Cardiac muscle cell (in vitro differentiated cells and primary cell): ENCODE measurements at regions not wholly inside any gene's neighbourhood (a gene's known extent, or its start where the extent isn't known, plus 50 kb on each side); places are given as distances from the start of the nearest gene placed in this dataset.
A peak's percentile ranks its signal among the peaks of the same experiment; 100 is the strongest.
"Not testable (repeated sequence)": the region's sequence is repeated elsewhere in the genome, so short reads cannot be mapped to it uniquely, and the experiment has no call there.

ENCODE experiments used
- DNase-seq, 2 donors: peaks; one replicate each; pipeline versions ENCODE4 v3.0.0 to v3.0.0-alpha.2; 2010 to 2017; ENCODE audit warnings: low read depth in 1 of 2, low spot score in 1 of 2
- H3K27ac ChIP-seq: fragments of 200-600 bp; sonication (generic); 2 replicates; pipeline ENCODE4 v1.5.1; 2016
- H3K27me3 ChIP-seq: fragments of 200-600 bp; sonication (generic); 2 replicates; pipeline ENCODE4 v1.6.0; 2016; ENCODE audit warnings: control low read depth
- H3K36me3 ChIP-seq: fragments of 200-600 bp; sonication (generic); 2 replicates; pipeline ENCODE4 v1.5.1; 2016; ENCODE audit warnings: control low read depth
- H3K4me1 ChIP-seq: fragments of 200-600 bp; sonication (generic); 2 replicates; pipeline ENCODE4 v1.8.1; 2017; ENCODE audit warnings: low read depth, mild to moderate bottlenecking, mixed run types
- H3K4me3 ChIP-seq: fragments of 200-600 bp; sonication (generic); 2 replicates; pipeline ENCODE4 v1.5.1; 2016; ENCODE audit warnings: mild to moderate bottlenecking
- H3K9me3 ChIP-seq: fragments of 200-600 bp; sonication (generic); 2 replicates; pipeline ENCODE4 v1.5.1; 2017; ENCODE audit warnings: low read depth, mild to moderate bottlenecking, control low read depth
- TF ChIP-seq, protein P1 (sequence below): IDR thresholded peaks from 2 replicates; pipeline ENCODE4 v1.5.1; 2012; ENCODE audit warnings: low read depth, mild to moderate bottlenecking, low read length

DNA sequence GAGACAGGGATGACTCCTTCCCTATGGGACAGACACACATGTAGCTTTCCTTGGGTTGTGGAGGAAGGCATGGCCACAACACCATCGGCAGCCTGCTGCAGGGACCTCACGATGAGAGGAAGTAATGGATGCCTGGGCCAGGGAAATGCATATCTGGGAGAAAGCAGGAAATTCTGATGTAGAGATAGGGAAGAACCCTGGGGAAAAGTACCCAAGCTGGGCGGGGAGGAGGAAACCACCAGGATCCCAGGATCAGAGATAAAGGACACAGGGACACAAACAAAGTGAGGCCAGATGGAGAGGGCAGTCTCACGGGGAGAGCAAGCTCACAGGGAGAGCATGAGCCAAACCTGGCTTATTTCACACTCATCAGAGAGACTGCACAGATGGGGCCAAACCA lies 294.7 kb upstream of the TEKT4 start:
- H3K27ac ChIP-seq: not testable (repeated sequence)

DNA sequence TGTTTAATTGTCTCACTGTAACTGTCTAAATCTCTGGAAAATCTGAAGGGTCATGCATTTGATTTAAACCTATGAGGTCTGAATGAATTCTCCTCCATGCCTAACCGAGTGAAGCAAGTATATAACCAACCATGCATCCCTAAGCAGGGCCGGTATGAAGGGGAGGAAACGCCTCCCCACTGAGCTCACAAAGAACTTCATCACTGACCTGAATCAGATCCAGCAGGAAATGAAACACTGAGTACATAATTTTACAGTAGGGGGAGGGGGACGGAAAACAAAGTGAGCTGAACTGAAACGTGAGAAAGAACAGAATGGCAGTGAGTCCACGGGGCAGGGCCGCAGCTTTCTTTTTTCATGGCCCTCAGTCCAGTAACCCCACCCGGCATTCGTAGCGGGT lies 294.1 kb upstream of the TEKT4 start:
- H3K4me1 ChIP-seq, H3K9me3 ChIP-seq, H3K27ac ChIP-seq, H3K36me3 ChIP-seq, H3K27me3 ChIP-seq, H3K4me3 ChIP-seq: not testable (repeated sequence)
- DNase-seq: peak in 1 of 2 donors; percentile 3

More for the DNA sequence above, 294.7 kb upstream of the TEKT4 start:
- H3K4me1 ChIP-seq, H3K36me3 ChIP-seq, H3K9me3 ChIP-seq, H3K4me3 ChIP-seq, DNase-seq, H3K27me3 ChIP-seq: not testable (repeated sequence)

DNA sequence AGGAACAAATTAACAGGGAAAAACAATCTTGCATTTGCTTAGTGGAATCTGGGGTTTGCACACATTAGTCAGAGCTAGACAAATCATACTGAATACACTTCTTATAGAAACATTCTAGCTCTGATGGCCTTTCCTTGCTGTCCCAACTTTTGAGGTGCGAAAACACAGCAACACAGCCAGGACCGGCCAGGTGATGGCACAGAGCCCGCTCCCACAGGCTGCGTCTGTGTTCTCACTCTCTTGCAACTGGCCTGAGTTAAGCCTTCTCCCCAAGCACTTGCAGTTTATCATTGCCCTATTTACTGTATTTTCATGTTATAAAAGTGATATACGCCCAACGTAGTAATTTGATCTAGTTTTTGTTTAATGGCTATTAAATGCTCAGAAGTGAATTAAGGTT lies 292.0 kb upstream of the TEKT4 start:
- not testable (repeated sequence) for H3K4me1 ChIP-seq, H3K36me3 ChIP-seq, H3K4me3 ChIP-seq, H3K9me3 ChIP-seq, DNase-seq, H3K27me3 ChIP-seq, H3K27ac ChIP-seq

DNA sequence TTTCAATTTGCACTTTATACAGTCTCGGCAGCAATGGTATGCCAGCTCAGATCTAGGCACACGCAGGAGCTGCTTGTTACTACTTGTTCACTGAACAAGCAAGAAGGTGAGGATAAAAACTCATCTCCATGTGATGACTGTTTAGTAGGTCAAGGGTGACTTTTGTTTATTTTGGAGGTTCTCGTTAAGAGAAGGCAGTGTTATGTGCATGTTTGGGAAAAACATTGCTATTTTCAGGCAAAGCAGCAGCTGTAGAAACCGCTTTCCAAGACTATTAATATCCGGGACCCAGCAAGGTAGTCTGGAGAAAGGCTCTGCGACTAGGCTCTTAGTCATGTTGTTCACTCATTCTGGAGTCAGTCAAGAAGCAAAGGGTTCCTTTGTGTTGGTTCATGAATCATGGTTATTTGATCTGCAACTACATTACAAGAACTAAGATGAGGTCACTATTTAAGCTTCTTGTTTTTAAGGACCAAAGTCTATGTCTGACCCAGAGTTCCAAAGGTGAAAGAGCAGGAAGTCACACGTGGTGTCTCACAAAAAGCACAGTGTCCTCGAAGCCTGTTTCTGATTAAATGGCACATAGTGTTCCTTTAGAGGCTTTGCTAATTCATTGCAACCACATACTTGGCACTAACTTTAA lies 288.0 kb upstream of the TEKT4 start:
- H3K36me3 ChIP-seq, H3K27me3 ChIP-seq, DNase-seq, H3K4me1 ChIP-seq, H3K27ac ChIP-seq, H3K9me3 ChIP-seq, H3K4me3 ChIP-seq: not testable (repeated sequence)

DNA sequence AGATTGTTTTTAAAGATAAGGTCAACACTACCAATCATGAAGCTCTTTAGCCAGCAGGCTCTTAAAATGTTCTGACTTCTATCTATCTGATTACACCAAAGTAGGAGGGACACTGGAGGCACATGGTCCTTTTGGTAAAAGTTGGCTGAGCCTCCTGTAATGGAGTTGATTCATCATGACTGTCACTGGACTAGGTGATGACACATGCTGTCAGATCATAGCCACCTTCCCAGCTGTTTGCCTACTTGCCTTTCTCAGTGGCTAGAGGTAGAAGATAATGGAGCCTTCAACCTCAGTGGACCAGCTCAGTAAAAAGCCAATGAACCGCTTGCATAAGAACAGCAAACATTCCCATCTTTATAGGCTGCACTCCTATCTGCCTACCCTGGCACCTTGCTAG lies 286.7 kb upstream of the TEKT4 start:
- H3K9me3 ChIP-seq, H3K4me1 ChIP-seq, H3K36me3 ChIP-seq, H3K4me3 ChIP-seq, DNase-seq, H3K27me3 ChIP-seq, H3K27ac ChIP-seq: not testable (repeated sequence)

DNA sequence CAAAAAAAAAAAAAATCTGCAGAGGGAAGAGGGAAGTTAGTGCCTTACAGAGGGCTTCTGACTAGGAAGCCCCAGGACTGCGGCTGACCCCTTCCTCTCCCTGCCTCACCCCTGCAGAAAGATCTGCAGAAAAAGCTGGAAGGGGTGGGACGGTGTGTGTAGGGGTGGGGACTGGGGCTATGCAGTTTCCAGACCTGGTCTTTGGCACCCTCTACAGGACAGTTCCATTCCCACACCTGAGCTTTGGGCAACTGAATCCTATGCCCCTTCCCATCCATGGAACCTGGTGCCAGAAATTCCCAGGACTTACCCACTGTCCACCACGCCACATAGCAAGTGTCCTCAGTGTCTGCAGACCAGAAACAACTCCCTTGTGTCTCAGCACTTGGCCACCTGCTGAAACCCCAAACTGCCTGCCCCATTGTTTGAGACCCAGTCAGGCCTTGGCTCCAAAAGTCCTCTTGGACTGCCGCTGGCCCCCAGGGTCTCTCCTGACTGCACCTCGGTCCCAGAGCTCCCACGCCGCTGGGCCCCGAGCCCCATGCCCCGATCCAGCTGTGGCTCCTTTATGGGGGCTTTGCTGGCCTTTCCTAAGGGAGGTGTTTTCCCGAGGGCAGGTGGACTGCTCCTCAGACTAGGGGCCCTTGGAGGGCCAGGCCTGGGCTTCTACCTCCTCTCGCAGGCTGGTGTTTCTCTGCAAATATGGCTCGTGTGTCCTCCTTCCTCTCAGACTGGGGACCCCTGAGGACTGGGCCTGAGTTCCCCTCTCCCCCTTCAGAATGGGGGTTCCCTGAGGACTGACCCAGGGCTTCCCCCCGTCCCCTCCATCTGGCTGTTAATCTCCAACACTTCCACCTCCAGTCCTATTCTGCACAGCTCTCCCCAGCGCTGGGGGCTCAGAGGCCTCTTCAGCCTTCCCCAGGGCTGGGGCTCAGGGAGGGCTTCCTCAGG lies 284.9 kb upstream of the TEKT4 start:
- H3K36me3 ChIP-seq, H3K27ac ChIP-seq, H3K9me3 ChIP-seq, H3K27me3 ChIP-seq, H3K4me1 ChIP-seq, H3K4me3 ChIP-seq: not testable (repeated sequence)
- TF ChIP-seq, protein P1, sequence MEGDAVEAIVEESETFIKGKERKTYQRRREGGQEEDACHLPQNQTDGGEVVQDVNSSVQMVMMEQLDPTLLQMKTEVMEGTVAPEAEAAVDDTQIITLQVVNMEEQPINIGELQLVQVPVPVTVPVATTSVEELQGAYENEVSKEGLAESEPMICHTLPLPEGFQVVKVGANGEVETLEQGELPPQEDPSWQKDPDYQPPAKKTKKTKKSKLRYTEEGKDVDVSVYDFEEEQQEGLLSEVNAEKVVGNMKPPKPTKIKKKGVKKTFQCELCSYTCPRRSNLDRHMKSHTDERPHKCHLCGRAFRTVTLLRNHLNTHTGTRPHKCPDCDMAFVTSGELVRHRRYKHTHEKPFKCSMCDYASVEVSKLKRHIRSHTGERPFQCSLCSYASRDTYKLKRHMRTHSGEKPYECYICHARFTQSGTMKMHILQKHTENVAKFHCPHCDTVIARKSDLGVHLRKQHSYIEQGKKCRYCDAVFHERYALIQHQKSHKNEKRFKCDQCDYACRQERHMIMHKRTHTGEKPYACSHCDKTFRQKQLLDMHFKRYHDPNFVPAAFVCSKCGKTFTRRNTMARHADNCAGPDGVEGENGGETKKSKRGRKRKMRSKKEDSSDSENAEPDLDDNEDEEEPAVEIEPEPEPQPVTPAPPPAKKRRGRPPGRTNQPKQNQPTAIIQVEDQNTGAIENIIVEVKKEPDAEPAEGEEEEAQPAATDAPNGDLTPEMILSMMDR: peak; percentile 8
- DNase-seq: peak in 1 of 2 donors; percentile 1

DNA sequence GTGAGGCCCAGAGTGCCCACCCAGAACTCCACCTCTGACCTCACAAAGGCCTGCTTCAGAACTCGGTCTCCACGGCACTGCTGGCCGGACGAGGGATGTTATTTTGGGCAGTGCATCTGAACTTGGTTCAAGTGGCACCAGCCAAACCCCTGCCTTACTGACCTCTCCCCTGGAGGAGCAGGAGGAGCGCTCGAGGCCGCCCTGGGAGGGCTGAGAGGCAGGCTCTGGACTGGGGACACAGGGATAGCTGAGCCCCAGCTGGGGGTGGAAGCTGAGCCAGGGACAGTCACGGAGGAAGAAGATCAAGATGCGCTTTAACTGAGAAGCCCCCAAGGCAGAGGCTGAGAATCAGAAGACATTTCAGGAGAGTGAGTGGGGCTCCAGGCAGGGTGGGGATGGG lies 284.2 kb upstream of the TEKT4 start:
- H3K36me3 ChIP-seq, H3K9me3 ChIP-seq, DNase-seq: not testable (repeated sequence)

DNA sequence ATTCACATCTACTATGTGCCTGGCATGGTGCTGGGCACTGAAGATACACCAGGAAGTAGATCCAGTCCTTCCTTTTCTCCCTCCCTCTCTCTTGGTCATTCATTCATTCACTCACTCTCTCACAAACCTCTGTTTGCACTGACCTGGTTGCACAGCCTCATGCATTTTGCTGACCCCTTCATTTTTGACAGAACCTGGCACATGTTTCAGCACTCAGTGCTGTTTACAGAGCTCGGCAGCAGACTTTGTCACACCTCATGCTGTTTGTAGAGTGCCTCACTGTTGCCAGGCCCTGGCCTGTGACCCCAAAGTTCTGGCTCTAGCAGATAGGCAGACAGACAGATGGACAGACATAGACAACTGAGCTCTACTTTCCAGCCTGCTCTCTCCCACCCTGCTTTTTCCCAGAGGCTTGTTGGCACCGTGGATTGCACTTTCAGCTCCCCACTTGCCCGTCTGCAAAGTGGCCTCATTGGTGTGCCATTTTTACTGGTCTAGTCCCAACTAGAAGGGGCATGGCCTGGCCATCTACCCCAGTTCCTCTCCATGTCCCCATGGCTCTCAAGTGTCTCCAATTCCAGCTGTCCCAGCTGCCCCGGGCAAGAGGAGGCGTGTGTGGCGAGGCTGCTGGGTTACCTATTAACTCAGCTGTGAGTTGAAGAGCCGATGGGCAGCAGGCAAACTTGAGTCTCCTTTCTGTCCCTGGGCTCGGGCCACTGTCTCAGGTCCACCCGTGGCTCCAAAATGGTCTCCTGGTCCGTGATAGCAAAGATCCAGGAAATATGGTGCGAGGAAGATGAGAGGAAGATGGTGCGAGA lies 277.0 kb upstream of the TEKT4 start:
- H3K9me3 ChIP-seq, H3K4me1 ChIP-seq: not testable (repeated sequence)

More for the DNA sequence above, 284.2 kb upstream of the TEKT4 start:
- H3K27me3 ChIP-seq, H3K27ac ChIP-seq, H3K4me3 ChIP-seq, H3K4me1 ChIP-seq: not testable (repeated sequence)

DNA sequence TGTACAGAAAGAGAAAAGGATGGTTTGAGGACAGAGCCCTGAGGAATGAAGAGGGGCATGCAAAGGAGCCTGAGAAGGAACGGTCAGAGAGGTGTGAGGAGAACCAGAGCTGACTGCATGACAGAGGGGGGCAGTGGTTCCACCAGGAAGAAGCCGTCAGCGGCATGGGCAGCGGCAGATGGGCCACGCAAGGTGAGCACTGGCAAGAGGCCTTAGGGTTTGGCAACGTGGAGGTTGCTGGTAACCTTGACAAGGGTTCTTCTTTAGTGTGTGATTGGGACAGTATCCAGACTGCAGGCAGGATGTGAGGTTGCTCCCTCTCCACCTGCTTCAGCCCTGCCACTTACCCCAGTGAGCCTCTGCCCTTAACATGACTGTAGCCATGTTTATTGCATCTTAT lies 275.3 kb upstream of the TEKT4 start:
- not testable (repeated sequence) for H3K36me3 ChIP-seq, H3K4me3 ChIP-seq, H3K4me1 ChIP-seq, H3K27ac ChIP-seq, DNase-seq, H3K9me3 ChIP-seq, H3K27me3 ChIP-seq

More for the DNA sequence above, 277.0 kb upstream of the TEKT4 start:
- DNase-seq, H3K27ac ChIP-seq, H3K4me3 ChIP-seq, H3K27me3 ChIP-seq, H3K36me3 ChIP-seq: not testable (repeated sequence)

DNA sequence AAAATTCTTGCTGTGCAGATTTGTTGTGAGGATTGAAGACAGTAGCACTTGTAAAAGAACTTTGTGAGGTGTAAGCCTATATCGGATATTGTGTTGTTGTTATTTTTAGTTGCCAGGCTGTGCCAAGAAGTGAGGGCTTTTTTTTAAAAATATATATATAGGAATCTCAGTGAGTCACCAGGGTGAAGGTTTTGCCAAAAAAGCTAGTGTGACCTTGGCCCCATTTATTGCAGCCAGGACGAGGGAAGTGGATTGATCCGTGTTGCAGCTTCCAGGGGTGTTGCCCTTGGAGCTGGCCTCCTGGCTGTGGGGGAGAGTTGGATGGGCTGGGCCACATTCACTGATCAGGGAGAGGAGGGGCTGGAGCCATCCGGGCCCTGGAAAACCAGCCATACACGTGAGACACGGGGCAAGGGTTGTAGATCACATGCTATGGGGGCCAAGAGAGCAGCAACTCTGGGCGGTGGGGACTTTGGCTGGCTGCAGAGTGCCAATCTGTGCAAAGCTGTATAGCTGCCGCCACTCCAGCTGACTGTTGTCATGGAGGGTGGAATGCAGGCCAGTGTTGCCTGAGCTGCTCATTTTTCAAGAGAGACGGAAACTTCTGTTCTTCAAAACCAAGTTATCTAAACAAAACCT lies 273.0 kb upstream of the TEKT4 start:
- H3K36me3 ChIP-seq, H3K4me3 ChIP-seq, H3K9me3 ChIP-seq, H3K27ac ChIP-seq, H3K4me1 ChIP-seq, DNase-seq, H3K27me3 ChIP-seq: not testable (repeated sequence)

DNA sequence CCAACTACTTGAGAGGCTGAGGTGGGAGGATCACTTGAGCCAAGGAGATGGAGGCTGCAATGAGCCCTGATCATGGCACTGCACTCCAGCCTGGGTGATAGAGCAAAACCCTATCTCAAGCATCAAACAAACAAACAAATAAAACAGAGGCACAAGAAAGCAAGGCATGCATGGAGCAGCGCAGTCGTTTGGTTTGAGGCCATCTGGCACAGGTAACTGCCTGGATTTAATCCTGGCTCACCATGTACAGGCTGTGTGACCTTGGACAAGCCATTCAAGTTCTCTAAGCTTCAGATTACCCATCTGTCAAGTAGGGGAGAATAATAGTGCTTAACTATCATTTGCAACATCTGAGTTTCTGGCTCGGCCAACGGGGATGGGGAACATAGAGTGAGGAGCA lies 270.3 kb upstream of the TEKT4 start:
- H3K4me3 ChIP-seq, H3K27ac ChIP-seq, H3K27me3 ChIP-seq, DNase-seq, H3K9me3 ChIP-seq, H3K4me1 ChIP-seq, H3K36me3 ChIP-seq: not testable (repeated sequence)
